Aorta (tissue), 5 donors: ENCODE measurements at regions not wholly inside any gene's neighbourhood (a gene's known extent, or its start where the extent isn't known, plus 50 kb on each side); places are given as distances from the start of the nearest gene placed in this dataset.
"Not testable (repeated sequence)": the region's sequence is repeated elsewhere in the genome, so short reads cannot be mapped to it uniquely, and the experiment has no call there.

ENCODE experiments used
- ATAC-seq: fragments of 200-7000 bp; cut with Tn5 transposase; one replicate; pipeline ENCODE4 v1.9.1; 2022; ENCODE audit warnings: moderate library complexity; ENCODE audit not compliant: low FRiP score
- DNase-seq, 2 donors: peaks; one replicate each; pipeline ENCODE4 v3.0.0-alpha.2; 2020
- H3K27ac ChIP-seq, 2 donors: one replicate each; pipeline ENCODE4 v1.5.1; 2013; ENCODE audit warnings: low read length in 2 of 2, mild to moderate bottlenecking in 2 of 2, moderate library complexity in 2 of 2, control low read depth in 1 of 2, inconsistent platforms in 1 of 2, low read depth in 1 of 2
- H3K27me3 ChIP-seq, 2 donors: one replicate each; pipeline ENCODE4 v1.6.1; 2013; ENCODE audit warnings: control low read depth in 1 of 2, low read length in 1 of 2, mild to moderate bottlenecking in 1 of 2, moderate library complexity in 1 of 2; ENCODE audit not compliant: insufficient read depth in 2 of 2, control insufficient read depth in 1 of 2
- H3K36me3 ChIP-seq, 2 donors: one replicate each; pipeline ENCODE4 v1.6.1; 2013; ENCODE audit warnings: control low read depth in 1 of 2, low read length in 1 of 2, mild to moderate bottlenecking in 1 of 2; ENCODE audit not compliant: insufficient read depth in 2 of 2, control insufficient read depth in 1 of 2
- H3K4me1 ChIP-seq, 2 donors: one replicate each; pipeline ENCODE4 v1.6.1; 2013; ENCODE audit warnings: low read length in 2 of 2, control low read depth in 1 of 2, mild to moderate bottlenecking in 1 of 2, moderate library complexity in 1 of 2; ENCODE audit not compliant: insufficient read depth in 2 of 2, control insufficient read depth in 1 of 2
- H3K4me3 ChIP-seq, 2 donors: one replicate each; pipeline ENCODE4 v1.5.1; 2013; ENCODE audit warnings: low read length in 2 of 2, control low read depth in 1 of 2, mild to moderate bottlenecking in 1 of 2
- H3K9me3 ChIP-seq: one replicate; pipeline ENCODE4 v1.6.1; 2013; ENCODE audit warnings: mild to moderate bottlenecking, low read length; ENCODE audit not compliant: control insufficient read depth
- WGBS, 2 donors: extraction: QIAGEN DNeasy Blood & Tissue Kit; methylation state at CpG; one replicate each; pipeline ENCODE4 v1.1.7; 2013; 5-methylcytosine and 5-hydroxymethylcytosine counted together
- intact Hi-C, 2 donors: fragments of 100-400 bp; cut with DNase I; formaldehyde crosslinking; loops; one replicate each; pipeline versions ENCODE4 v1.14.2 to v1.15.0; 2022
- donor health status: healthy with polysubstance abuse.
- donor health status: Bipolar disorder and iron deficiency.
- donor health status: DM: no; HTN: no; CAD: no.
- donor health status: DM: no; HTN: no; CAD: no.
- donor health status: DM: yes; HTN: yes; CAD: no.

DNA sequence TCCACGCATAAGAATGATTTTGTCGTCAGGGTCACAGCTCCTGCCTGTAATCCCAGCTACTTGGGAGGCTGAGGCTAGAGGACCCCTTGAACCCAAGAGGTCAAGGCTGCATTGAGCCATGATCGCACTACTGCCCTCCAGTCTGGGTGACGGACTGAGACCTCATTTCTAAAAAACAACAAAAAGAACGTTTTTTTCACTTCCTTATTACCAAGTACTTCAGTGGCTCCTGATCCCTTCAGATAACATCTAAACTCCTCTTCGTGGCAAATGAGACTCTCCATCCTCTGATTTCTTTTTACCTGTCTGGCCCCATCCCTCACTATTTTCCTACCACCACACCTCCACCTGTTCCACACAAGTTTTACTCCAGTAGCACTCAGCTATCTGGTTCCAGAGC lies 105.4 kb upstream of the TLK1 start:
- DNase-seq (no peak), ATAC-seq (no peak)
- H3K27ac ChIP-seq, result no peak overlapping the region
- 83 to 84% methylated on average over 6 of the region's 6 CpGs for WGBS, 2 donors
- H3K4me3 ChIP-seq, result no peak overlapping the region
- no peaks in the 10 kb centered on the region for H3K36me3 ChIP-seq
- H3K27me3 ChIP-seq, result no peaks in the 10 kb centered on the region
- intact Hi-C loops, result no loop called here
- H3K4me1 ChIP-seq, result no peaks in the 10 kb centered on the region
- no peaks in the 10 kb centered on the region for H3K9me3 ChIP-seq

GRCh38 chr2:171261529-171261928 lies 100.8 kb upstream of the TLK1 start:
- H3K27me3 ChIP-seq, H3K4me1 ChIP-seq, H3K27ac ChIP-seq, H3K36me3 ChIP-seq, ATAC-seq, H3K9me3 ChIP-seq, DNase-seq, H3K4me3 ChIP-seq: not testable (repeated sequence)
- intact Hi-C loops, result loop anchor here in 1 of 2 donors (5.0 kb wide), 1 partner anchor 99 kb away; the partner anchor contains the start of gene TLK1
- WGBS, 2 donors, result 96 to 97% methylated on average over 2 of the region's 2 CpGs

- H3K27ac ChIP-seq, result no peak overlapping the region
- intact Hi-C loops, result loop anchor here in 1 of 2 donors (5.0 kb wide), 1 partner anchor 98 kb away; the partner anchor contains the start of gene TLK1
- 77 to 82% methylated on average over 6 of the region's 6 CpGs for WGBS, 2 donors
- no peaks in the 10 kb centered on the region for H3K36me3 ChIP-seq
- no peaks in the 10 kb centered on the region for H3K27me3 ChIP-seq
- no peak overlapping the region for H3K4me3 ChIP-seq
- H3K9me3 ChIP-seq, result no peaks in the 10 kb centered on the region
- ATAC-seq (no peak), DNase-seq (no peak)
- no peaks in the 10 kb centered on the region for H3K4me1 ChIP-seq
These were observed 100.1 kb upstream of the TLK1 start for GRCh38 chr2:171260471-171261424.

GRCh38 chr2:171254666-171255065 lies 94.0 kb upstream of the TLK1 start:
- H3K9me3 ChIP-seq, result peaks cover 2% of the 10 kb centered on the region
- no peak overlapping the region for H3K4me3 ChIP-seq
- H3K27me3 ChIP-seq, result no peaks in the 10 kb centered on the region
- no peaks in the 10 kb centered on the region for H3K4me1 ChIP-seq
- DNase-seq (no peak), ATAC-seq (no peak)
- intact Hi-C loops, result no loop called here
- H3K27ac ChIP-seq, result no peak overlapping the region
- no peaks in the 10 kb centered on the region for H3K36me3 ChIP-seq

- Histone ChIP-seq H3K4me3 (no peak overlapping the region), H3K4me1 (no peaks in the 10 kb centered on the region), H3K36me3 (no peaks in the 10 kb centered on the region), H3K27me3 (no peaks in the 10 kb centered on the region), H3K27ac (no peak overlapping the region), H3K9me3 (peaks cover 2% of the 10 kb centered on the region)
- ATAC-seq (no peak), DNase-seq (no peak)
- WGBS, 2 donors, result 97 to 99% methylated on average over 2 of the region's 2 CpGs
- intact Hi-C loops, result no loop called here
These were observed 93.4 kb upstream of the TLK1 start for GRCh38 chr2:171253900-171254650.

DNA sequence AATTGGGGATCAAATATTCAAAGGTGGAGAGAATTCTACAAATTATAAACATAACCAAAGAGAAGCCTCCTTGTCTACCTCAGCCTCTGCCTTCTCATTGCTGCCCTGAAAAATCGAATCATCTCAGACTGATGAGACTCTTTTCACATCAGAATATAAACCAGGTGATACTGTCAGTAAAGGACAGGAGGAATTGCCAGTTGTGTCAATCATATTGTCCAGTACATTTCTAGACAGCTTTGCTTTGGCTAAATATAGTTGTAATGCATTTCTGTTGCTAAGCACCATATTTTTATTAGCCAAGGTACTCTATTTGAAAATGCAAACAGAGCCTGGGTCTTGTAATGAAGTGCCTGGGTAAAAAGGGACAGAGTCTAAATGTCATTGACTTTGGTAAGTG lies 92.6 kb upstream of the TLK1 start:
- ATAC-seq (no peak), DNase-seq (no peak)
- intact Hi-C loops, result no loop called here
- H3K9me3 ChIP-seq, result peaks cover 2% of the 10 kb centered on the region
- H3K27me3 ChIP-seq, result no peaks in the 10 kb centered on the region
- H3K4me3 ChIP-seq, result no peak overlapping the region
- no peaks in the 10 kb centered on the region for H3K36me3 ChIP-seq
- H3K4me1 ChIP-seq, result no peaks in the 10 kb centered on the region
- WGBS, 2 donors, result 73 to 92% methylated on average over 1 of the region's 1 CpG
- H3K27ac ChIP-seq, result no peak overlapping the region

- no peaks in the 10 kb centered on the region for H3K27me3 ChIP-seq
- no peaks in the 10 kb centered on the region for H3K4me1 ChIP-seq
- no peaks in the 10 kb centered on the region for H3K36me3 ChIP-seq
- DNase-seq, result no peak
- no peak overlapping the region for H3K4me3 ChIP-seq
- no peak overlapping the region for H3K27ac ChIP-seq
- no peak for ATAC-seq
- intact Hi-C loops, result no loop called here
- 88 to 89% methylated on average over 1 of the region's 1 CpG for WGBS, 2 donors
- peaks cover under 1% of the 10 kb centered on the region for H3K9me3 ChIP-seq
These were observed 89.0 kb upstream of the TLK1 start for GRCh38 chr2:171249689-171250088.

DNA sequence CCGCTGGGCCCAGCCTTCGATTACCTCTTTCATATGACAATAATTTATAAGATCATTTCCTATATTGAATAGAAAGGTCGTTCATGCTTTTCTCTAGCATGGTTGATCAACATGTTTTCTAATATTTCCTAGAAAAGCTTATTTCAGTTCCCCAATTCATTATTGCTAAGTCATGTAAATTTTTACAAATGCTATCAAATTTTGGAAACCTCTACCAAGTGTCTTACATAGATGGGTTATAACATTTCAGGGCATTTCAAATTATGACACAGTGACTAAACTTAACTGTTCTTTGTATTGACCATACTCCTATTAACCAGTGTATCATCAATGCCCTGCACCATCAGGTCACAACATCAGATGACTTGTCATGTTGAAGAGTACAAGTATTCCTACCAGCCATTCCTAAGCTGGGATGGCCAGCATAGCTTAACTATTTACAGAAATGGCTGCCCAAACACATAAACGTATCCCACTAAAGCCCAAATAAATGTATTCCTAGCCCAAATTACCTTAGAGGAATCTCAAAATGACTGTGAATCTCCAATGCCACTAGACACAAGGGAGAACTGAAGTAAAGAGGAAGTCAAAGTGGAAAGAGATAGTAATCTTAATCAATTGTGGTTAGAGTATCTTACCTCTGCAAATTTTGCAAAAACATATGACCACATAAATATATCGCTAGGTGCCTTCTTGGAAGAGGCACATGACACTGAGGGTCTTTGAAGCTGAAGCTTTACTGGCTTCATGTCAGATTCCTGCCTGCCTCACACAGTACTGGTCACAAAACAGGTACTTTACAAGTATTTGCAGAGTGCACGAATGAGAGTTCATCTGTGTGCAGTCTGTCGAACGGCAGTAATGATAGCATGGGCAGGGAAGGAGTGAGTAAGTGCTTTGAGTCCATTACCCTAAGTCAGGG lies 87.3 kb upstream of the TLK1 start:
- no peaks in the 10 kb centered on the region for H3K4me1 ChIP-seq
- H3K27me3 ChIP-seq, result no peaks in the 10 kb centered on the region
- ATAC-seq (no peak), DNase-seq (no peak)
- intact Hi-C loops, result no loop called here
- H3K4me3 ChIP-seq, result no peak overlapping the region
- no peaks in the 10 kb centered on the region for H3K36me3 ChIP-seq
- WGBS, 2 donors, result 85 to 86% methylated on average over 8 of the region's 8 CpGs
- H3K9me3 ChIP-seq, result peaks cover 1% of the 10 kb centered on the region
- H3K27ac ChIP-seq, result no peak overlapping the region
